GM12878 (cell line): ENCODE measurements at regions not wholly inside any gene's neighbourhood (a gene's known extent, or its start where the extent isn't known, plus 50 kb on each side); places are given as distances from the start of the nearest gene placed in this dataset.

Source experiments
- CEBPZ ChIP-seq: fragments of 150-350 bp; IDR thresholded peaks from 2 replicates; pipeline ENCODE4 v1.6.1; 2016; ENCODE audit warnings: low read depth, low read length
- CHD1 ChIP-seq: IDR thresholded peaks from 2 replicates; pipeline ENCODE4 v1.6.1; 2012; ENCODE audit warnings: low read depth, low read length, improper control_type of control experiment
- CTCF ChIP-seq, 3 experiments: IDR thresholded peaks in 2 of 3; conservative IDR thresholded peaks in 1 of 3; 2 replicates each; pipeline ENCODE4 v1.5.1; 2011; ENCODE audit warnings: low read depth in 3 of 3, low read length in 3 of 3, mild to moderate bottlenecking in 3 of 3, control low read depth in 2 of 3, moderate library complexity in 2 of 3, inconsistent platforms in 1 of 3, mixed read lengths in 1 of 3; ENCODE audit not compliant: control insufficient read depth in 2 of 3, insufficient read depth in 1 of 3; ENCODE audit errors: extremely low read depth in 1 of 3
- EP300 ChIP-seq, 2 experiments: fragments of 150-350 bp in 1 of 2; IDR thresholded peaks; 2 replicates each; pipeline ENCODE4 v1.6.1; 2011 to 2012; ENCODE audit warnings: low read depth in 2 of 2, low read length in 2 of 2, borderline replicate concordance in 1 of 2, improper control_type of control experiment in 1 of 2, inconsistent platforms in 1 of 2; ENCODE audit not compliant: control insufficient read depth in 1 of 2
- ESRRA ChIP-seq: IDR thresholded peaks from 2 replicates; pipeline ENCODE4 v1.6.1; 2012; ENCODE audit warnings: mild to moderate bottlenecking, low read length, improper control_type of control experiment
- ETV6 ChIP-seq, 2 experiments: fragments of 450-650 bp in 1 of 2; IDR thresholded peaks in 1 of 2; conservative IDR thresholded peaks in 1 of 2; 2 replicates each; pipeline ENCODE4 v1.6.1; 2014; ENCODE audit warnings: antibody characterized with exemption in 1 of 2, borderline replicate concordance in 1 of 2, low read depth in 1 of 2, mild to moderate bottlenecking in 1 of 2, moderate library complexity in 1 of 2
- GABPA ChIP-seq: IDR thresholded peaks from 2 replicates; pipeline ENCODE4 v1.6.1; 2014; ENCODE audit warnings: antibody characterized with exemption, low read depth, mild to moderate bottlenecking, inconsistent platforms
- KLF5 ChIP-seq: fragments of 450-650 bp; IDR thresholded peaks from 2 replicates; pipeline ENCODE4 v1.6.1; 2014; ENCODE audit warnings: mild to moderate bottlenecking; ENCODE audit not compliant: partially characterized antibody
- PRDM15 ChIP-seq: fragments of 450-650 bp; formaldehyde crosslinking; IDR thresholded peaks from 2 replicates; pipeline ENCODE4 v1.4.0; 2020; ENCODE audit warnings: mild to moderate bottlenecking, moderate library complexity
- SMAD1 ChIP-seq: fragments of 450-650 bp; IDR thresholded peaks from 2 replicates; pipeline ENCODE4 v1.6.1; 2018; ENCODE audit warnings: mild to moderate bottlenecking, low read depth; ENCODE audit not compliant: partially characterized antibody
- ZBTB11 ChIP-seq: fragments of 450-650 bp; formaldehyde crosslinking; IDR thresholded peaks from 2 replicates; pipeline ENCODE4 v1.5.0; 2022; ENCODE audit warnings: mild to moderate bottlenecking, missing genetic modification characterization
- ZNF687 ChIP-seq: fragments of 450-650 bp; IDR thresholded peaks from 2 replicates; pipeline ENCODE4 v1.6.1; 2017; ENCODE audit warnings: mild to moderate bottlenecking, moderate library complexity

GRCh38 chr6:163705923-163706322 is 291.4 kb downstream of the QKI start (continued):
- TF ChIP-seq CEBPZ (no peak), ZBTB11 (CRISPR knock-in tag) (no peak), ETV6 (conservative IDR thresholded peaks at IDR 0.05 in 1 of 2, IDR thresholded peaks at IDR 0.05 in 1 of 2; ENCODE audit: borderline replicate concordance in 1 of 2, low read depth in 1 of 2) (no peak), EP300 (IDR thresholded peaks at IDR 0.05; ENCODE audit: borderline replicate concordance in 1 of 2, control insufficient read depth in 1 of 2, low read depth in 2 of 2, low read length in 2 of 2) (peak in 1 of 2 experiments; percentile 80; a peak in 3 of 4 replicates), GABPA (no peak), ESRRA (no peak), PRDM15 (CRISPR knock-in tag) (no peak), KLF5 (no peak), CHD1 (no peak), SMAD1 (no peak), CTCF (IDR thresholded peaks at IDR 0.05 in 2 of 3, conservative IDR thresholded peaks at IDR 0.05 in 1 of 3; ENCODE audit: control insufficient read depth in 2 of 3, extremely low read depth in 1 of 3, insufficient read depth in 1 of 3, low read depth in 3 of 3, low read length in 3 of 3) (no peak), ZNF687 (no peak)
